SU-DHL-6 (cell line): ENCODE measurements at regions not wholly inside any gene's neighbourhood (a gene's known extent, or its start where the extent isn't known, plus 50 kb on each side); places are given as distances from the start of the nearest gene placed in this dataset.
A peak's percentile ranks its signal among the peaks of the same experiment; 100 is the strongest.

Source experiments
- H2AFZ ChIP-seq: fragments of 200-600 bp; sonication (generic); 2 replicates; pipeline ENCODE4 v1.6.1; 2014; ENCODE audit warnings: low read depth, mild to moderate bottlenecking, moderate library complexity, mixed read lengths, antibody characterized with exemption, low read length; ENCODE audit not compliant: severe bottlenecking
- H3F3A ChIP-seq: fragments of 200-600 bp; shearing (Covaris generic); 2 replicates; pipeline ENCODE4 v1.6.0; 2016; ENCODE audit warnings: antibody characterized with exemption, mild to moderate bottlenecking; ENCODE audit not compliant: insufficient read depth
- H3K27ac ChIP-seq: fragments of 200-600 bp; sonication (generic); 2 replicates; pipeline ENCODE4 v1.5.1; 2016; ENCODE audit warnings: low read depth, mild to moderate bottlenecking, low read length, moderate library complexity, mixed read lengths
- H3K27me3 ChIP-seq: fragments of 200-600 bp; sonication (generic), shearing (Covaris generic); 2 replicates; pipeline ENCODE4 v1.6.0; 2014; ENCODE audit warnings: mild to moderate bottlenecking, low read length
- H3K36me3 ChIP-seq: fragments of 200-600 bp; sonication (generic); 2 replicates; pipeline ENCODE4 v1.6.1; 2014; ENCODE audit warnings: mild to moderate bottlenecking, low read length, mixed read lengths
- H3K4me2 ChIP-seq: fragments of 300-600, 200-600 bp; shearing (Covaris generic), sonication (generic); 2 replicates; pipeline ENCODE4 v1.6.0; 2014; ENCODE audit warnings: low read length, low read depth, mild to moderate bottlenecking; ENCODE audit not compliant: poor library complexity, severe bottlenecking
- H3K4me3 ChIP-seq: fragments of 200-600 bp; sonication (generic); 2 replicates; pipeline ENCODE4 v1.5.1; 2014; ENCODE audit warnings: antibody characterized with exemption, low read length, mild to moderate bottlenecking, mixed read lengths; ENCODE audit not compliant: insufficient read depth, poor library complexity, severe bottlenecking
- H3K79me2 ChIP-seq: fragments of 200-600 bp; sonication (generic); 2 replicates; pipeline ENCODE4 v1.6.1; 2014; ENCODE audit warnings: mild to moderate bottlenecking, low read length, moderate library complexity; ENCODE audit not compliant: insufficient read depth
- H3K9ac ChIP-seq: fragments of 200-600 bp; sonication (generic); 2 replicates; pipeline ENCODE4 v1.7.0; 2014; ENCODE audit warnings: mild to moderate bottlenecking, low read length
- H3K9me2 ChIP-seq: fragments of 200-600 bp; sonication (generic); replicated peaks from 2 replicates; pipeline ENCODE4 v1.6.1; 2014; ENCODE audit warnings: low read length; ENCODE audit not compliant: insufficient read depth
- H3K9me3 ChIP-seq: fragments of 200-600 bp; sonication (generic); 2 replicates; pipeline ENCODE4 v1.6.1; 2014; ENCODE audit warnings: low read length, mixed read lengths; ENCODE audit not compliant: insufficient read depth
- H4K20me1 ChIP-seq: fragments of 200-600 bp; sonication (generic); 2 replicates; pipeline ENCODE4 v1.6.1; 2014; ENCODE audit warnings: low read depth, mild to moderate bottlenecking, antibody characterized with exemption, low read length, moderate library complexity, mixed read lengths
- EZH2phosphoT487 ChIP-seq: fragments of 200-600 bp; sonication (generic), shearing (Covaris generic); conservative IDR thresholded peaks from 2 replicates; pipeline ENCODE4 v1.6.1; 2018; ENCODE audit warnings: mild to moderate bottlenecking, antibody characterized with exemption, low read length, moderate library complexity, mixed read lengths
- TF ChIP-seq, protein P1 (sequence below): fragments of 200-600 bp; sonication (generic); IDR thresholded peaks from one replicate; pipeline ENCODE4 v1.5.1; 2017; ENCODE audit warnings: antibody characterized with exemption, mild to moderate bottlenecking, low read length, moderate library complexity; ENCODE audit not compliant: insufficient read depth, poor library complexity, severe bottlenecking

DNA sequence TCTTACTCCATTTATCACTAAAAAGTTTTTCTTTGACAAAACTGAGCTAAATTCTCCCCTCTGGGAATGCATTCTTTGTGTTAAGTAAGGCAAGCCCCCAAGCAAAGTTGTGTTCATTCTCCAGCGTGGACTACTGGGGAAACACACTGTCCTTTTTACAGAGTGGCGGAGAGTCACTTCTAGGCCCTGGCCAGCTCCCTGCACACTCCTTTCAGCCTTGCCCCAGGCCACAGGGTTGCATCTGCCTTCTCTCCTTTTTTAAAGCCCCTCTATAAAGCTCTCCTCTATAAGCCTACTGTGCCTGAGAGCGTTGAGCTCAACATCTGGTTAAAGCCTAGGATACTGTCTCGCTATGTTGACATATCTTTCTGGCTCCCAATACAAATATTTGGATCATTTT, 803.4 kb downstream of the PCDH17 start:
- Histone ChIP-seq H3K27me3 (no peaks in the 10 kb centered on the region), H3F3A (no peaks in the 10 kb centered on the region), H3K9me2 (no peaks in the 10 kb centered on the region), H3K27ac (no peak overlapping the region), H3K4me2 (no peak overlapping the region), H4K20me1 (no peaks in the 10 kb centered on the region), H2AFZ (peak overlapping the region; percentile 12), H3K9me3 (no peaks in the 10 kb centered on the region), H3K9ac (no peak overlapping the region), H3K79me2 (no peaks in the 10 kb centered on the region), H3K4me3 (no peak overlapping the region), H3K36me3 (no peaks in the 10 kb centered on the region)
- TF ChIP-seq EZH2phosphoT487, result no peak
- TF ChIP-seq, protein P1, sequence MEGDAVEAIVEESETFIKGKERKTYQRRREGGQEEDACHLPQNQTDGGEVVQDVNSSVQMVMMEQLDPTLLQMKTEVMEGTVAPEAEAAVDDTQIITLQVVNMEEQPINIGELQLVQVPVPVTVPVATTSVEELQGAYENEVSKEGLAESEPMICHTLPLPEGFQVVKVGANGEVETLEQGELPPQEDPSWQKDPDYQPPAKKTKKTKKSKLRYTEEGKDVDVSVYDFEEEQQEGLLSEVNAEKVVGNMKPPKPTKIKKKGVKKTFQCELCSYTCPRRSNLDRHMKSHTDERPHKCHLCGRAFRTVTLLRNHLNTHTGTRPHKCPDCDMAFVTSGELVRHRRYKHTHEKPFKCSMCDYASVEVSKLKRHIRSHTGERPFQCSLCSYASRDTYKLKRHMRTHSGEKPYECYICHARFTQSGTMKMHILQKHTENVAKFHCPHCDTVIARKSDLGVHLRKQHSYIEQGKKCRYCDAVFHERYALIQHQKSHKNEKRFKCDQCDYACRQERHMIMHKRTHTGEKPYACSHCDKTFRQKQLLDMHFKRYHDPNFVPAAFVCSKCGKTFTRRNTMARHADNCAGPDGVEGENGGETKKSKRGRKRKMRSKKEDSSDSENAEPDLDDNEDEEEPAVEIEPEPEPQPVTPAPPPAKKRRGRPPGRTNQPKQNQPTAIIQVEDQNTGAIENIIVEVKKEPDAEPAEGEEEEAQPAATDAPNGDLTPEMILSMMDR, result no peak

DNA sequence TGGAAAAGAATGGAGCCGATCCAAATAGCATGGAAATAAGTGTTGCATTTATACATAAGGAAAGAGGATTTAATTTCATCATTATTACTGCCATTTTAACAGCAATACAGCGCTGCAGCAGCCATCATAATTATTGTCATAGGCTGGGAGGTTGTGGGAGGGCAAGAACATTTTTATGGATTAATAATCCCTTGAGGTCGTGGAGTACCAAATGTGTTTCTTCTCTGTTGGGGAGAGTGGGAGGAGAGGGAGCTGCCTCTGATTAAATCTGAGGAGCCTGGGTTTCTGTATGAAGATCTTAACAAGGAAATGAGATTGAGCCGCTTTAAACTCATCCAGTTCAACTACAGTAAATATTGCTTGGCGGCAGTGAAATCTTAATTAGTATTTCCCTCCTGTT, 805.9 kb downstream of the PCDH17 start:
- no peaks in the 10 kb centered on the region for H3K36me3 ChIP-seq
- no peaks in the 10 kb centered on the region for H3K9me3 ChIP-seq
- H3K27ac ChIP-seq, result no peak overlapping the region
- H3K9me2 ChIP-seq, result no peaks in the 10 kb centered on the region
- H3K9ac ChIP-seq, result no peak overlapping the region
- H3K4me3 ChIP-seq, result no peak overlapping the region
- H3K4me2 ChIP-seq, result no peak overlapping the region
- no peaks in the 10 kb centered on the region for H3K27me3 ChIP-seq
- no peaks in the 10 kb centered on the region for H4K20me1 ChIP-seq
- H3K79me2 ChIP-seq, result no peaks in the 10 kb centered on the region
- no peak overlapping the region for H2AFZ ChIP-seq
- TF ChIP-seq, protein P1, result no peak
- no peak for TF ChIP-seq EZH2phosphoT487
- H3F3A ChIP-seq, result no peaks in the 10 kb centered on the region

DNA sequence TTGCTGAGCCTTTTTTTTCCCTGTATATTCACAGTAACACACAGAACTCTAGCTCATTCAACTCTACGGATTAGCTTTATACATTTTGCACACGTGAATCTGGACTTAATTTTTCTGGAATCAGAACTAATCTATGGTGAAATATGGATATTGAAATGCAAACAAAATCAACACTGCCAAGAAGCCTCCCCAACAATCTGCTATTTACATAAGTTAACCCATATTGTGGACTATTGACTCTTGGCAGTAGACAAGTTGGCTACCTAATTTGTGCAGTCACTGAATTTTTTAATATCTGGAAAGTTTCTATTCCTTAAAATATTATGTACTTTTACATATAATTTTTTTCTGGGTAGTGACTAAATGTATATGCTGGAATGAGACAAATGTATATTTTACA, 815.4 kb downstream of the PCDH17 start:
- no peaks in the 10 kb centered on the region for H3F3A ChIP-seq
- no peaks in the 10 kb centered on the region for H3K27me3 ChIP-seq
- H3K9ac ChIP-seq, result no peak overlapping the region
- no peaks in the 10 kb centered on the region for H4K20me1 ChIP-seq
- no peaks in the 10 kb centered on the region for H3K36me3 ChIP-seq
- TF ChIP-seq EZH2phosphoT487, result no peak
- TF ChIP-seq, protein P1, result no peak
- no peak overlapping the region for H3K4me2 ChIP-seq
- no peaks in the 10 kb centered on the region for H3K9me3 ChIP-seq
- H2AFZ ChIP-seq, result no peak overlapping the region
- H3K4me3 ChIP-seq, result no peak overlapping the region
- H3K9me2 ChIP-seq, result no peaks in the 10 kb centered on the region
- no peaks in the 10 kb centered on the region for H3K79me2 ChIP-seq
- H3K27ac ChIP-seq, result no peak overlapping the region
